ENCODE measurements at regions not wholly inside any gene's neighbourhood (a gene's known extent, or its start where the extent isn't known, plus 50 kb on each side); places are given as distances from the start of the nearest gene placed in this dataset.

DNA sequence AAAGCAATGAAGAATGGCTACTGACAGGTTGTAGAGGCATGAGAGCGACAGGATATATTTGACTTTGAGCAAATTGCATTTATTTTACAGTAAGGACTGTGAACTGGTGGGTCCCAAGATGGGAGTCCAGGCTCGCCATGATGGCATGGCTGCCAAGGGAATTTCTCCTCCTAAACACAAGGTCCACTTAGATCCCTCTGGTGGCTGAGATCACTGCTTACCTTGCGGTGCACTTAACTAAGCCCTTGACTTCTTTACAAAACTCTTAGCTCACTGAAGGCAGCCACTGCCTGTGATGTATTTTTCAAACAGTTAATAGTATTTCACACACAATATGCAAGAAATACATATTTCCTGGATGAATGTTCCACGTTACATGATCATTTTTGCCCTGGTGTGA, 50.3 kb upstream of the SORBS2 start:
- no peak for DNase-seq

GRCh38 chr4:185863946-185864345, 52.0 kb upstream of the SORBS2 start:
- no peak for DNase-seq

- DNase-seq: no peak
Observed at GRCh38 chr4:185865901-185866328, 53.9 kb upstream of the SORBS2 start.

GRCh38 chr4:185867770-185868169, 55.8 kb upstream of the SORBS2 start:
- DNase-seq: no peak

DNA sequence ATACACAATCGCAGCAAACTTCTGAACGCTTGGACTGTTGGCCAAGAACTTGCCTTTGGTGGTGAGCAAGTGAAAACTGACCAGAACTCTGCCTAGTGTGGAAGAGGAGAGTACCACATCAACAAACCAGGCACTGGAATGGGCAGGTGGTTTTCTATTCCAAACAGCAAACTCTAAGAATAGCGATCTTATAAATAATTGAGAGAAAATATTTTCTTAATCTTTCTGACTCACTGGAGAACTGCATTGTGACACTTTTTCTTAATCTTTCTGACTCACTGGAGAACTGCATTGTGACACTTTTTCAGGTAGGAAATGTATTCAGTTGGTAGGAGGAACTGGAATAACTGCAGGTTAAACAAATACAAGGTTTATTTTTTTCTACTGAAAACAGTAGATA, 57.0 kb upstream of the SORBS2 start:
- no peak for DNase-seq

DNA sequence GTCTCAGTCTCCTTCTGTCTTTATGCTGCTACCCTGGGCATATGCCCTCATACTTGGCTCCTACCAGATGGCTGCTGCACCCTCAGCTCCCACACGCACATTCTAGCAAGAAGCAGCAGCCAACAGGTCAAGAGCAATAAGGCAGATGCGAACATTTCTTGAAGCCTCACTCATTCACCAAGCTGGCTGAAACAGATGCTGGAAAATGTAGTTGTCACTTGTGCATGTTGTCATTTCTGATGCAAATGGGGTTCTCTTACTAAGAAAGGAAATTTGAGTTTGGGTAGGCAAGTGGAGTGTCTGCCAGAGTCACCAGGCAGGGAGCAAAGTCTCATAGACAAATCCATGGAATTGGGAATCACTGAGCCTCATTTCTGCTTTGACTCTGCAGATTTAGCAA, 57.4 kb upstream of the SORBS2 start:
- DNase-seq: no peak

DNA sequence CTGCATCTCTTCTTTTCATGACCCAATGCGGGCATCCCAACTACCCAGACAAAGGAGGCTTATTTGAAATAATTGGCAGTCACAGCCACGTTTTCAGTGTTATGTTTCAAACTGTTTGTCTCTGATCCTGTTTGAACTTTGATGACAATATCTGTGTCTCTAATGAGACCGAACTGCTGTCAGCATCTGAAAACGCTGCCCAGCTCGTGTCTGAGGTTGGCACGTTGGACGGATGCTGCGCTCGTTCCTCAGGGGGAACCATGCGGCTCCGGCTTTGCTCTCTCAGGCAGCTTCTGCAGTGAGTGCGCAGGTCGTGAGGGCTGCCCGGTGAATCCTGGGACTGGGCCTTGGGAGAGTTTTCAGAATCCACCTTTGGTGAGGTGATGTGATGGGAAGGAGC, 58.4 kb upstream of the SORBS2 start:
- DNase-seq: no peak

DNA sequence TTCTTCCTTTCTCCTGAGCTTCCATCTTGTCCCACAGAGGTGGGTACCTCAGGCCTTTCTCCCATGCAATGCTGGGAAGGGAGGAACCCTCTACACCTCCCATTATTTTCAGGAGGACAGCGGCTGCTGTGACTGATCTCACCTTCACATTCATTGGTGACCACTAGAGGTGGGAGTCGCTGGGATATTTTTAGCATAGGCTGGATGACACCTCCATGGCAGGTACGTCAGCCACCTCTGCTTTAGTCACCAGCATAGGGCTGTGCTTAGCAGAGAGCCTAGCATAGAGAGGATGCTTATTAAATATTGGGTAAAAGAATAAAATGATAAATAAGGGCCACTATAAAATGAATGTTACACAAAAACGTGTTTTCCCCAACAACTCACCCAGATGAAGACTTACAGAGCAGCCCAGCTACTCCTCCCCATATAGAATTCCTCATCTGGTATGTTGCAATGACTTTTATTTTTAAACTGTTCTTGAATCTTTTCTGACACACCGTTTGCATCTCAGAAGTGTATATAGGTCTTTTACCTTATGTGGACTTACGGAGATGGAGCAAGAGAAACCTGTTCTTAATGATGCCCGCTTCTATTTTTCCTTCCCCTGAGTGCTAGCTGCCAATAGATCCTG, 60.9 kb upstream of the SORBS2 start:
- no peak for DNase-seq

- DNase-seq: no peak
Observed at GRCh38 chr4:185874516-185875230, 62.7 kb upstream of the SORBS2 start.

DNA sequence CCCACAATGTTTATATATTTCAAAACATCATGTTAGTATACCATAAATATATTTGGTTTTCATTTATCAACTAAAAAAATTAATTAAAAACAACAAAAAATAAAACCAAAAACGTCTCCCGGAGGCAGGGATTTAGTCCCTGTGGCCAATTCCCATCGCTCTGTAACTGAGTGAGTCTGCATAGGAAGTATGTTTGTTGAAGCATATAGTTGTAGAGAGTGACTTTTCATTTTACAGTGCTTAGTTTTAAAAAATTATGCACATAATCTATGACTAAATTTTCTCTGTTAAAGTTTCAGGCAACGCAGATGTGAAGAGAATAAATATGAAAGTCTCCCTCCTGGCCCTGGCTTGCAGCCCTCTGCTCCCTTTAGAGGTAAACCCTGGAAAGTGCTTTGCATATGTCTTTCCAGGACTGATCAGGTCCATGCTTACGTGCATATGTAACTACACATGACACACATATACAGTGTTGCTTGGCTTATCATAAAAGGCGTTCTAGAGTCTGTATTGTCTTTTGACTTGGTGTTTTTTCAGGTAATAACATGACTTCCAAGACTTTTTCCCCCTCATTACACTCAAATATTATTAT, 63.4 kb upstream of the SORBS2 start:
- no peak for DNase-seq

- no peak for DNase-seq
Observed at GRCh38 chr4:185878633-185879032, 66.6 kb upstream of the SORBS2 start.

DNA sequence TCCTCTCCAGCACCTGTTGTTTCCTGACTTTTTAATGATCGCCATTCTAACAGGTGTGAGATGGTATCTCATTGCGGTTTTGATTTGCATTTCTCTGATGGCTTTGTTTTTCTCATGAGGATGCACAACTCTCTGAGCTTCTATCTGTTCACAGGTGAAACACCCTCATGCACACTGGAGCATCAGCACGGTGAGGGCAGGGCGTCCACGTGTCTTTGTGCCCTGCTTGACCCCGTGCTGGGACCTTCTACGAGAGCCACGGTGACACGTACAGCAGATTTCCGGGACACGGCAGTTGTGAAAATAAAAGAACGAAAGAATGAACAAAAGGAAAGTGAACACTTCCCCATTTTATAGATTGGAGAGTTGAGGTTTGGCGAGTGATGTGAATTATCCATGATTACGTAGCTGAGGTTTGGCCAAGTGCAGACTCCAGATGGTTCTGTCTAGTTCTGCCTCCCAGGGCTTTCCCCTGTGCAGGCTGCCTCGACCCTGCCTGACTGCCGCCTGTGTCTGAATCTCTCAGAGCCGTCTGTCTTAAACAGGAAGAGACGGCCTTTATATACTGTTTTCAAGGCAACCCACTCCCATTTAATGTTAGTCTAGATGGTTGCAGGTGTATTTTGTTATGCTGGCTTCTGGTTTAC, 67.8 kb upstream of the SORBS2 start:
- DNase-seq: no peak

- DNase-seq: no peak
Observed at GRCh38 chr4:185880571-185880970, 68.6 kb upstream of the SORBS2 start.

GRCh38 chr4:185881430-185881829, 69.4 kb upstream of the SORBS2 start:
- DNase-seq: no peak

GRCh38 chr4:185883591-185883990, 71.6 kb upstream of the SORBS2 start:
- no peak for DNase-seq

- DNase-seq: no peak
Observed at GRCh38 chr4:185885075-185885474, 73.1 kb upstream of the SORBS2 start.

GRCh38 chr4:185885604-185886003, 73.6 kb upstream of the SORBS2 start:
- no peak for DNase-seq

- DNase-seq: no peak
Observed at GRCh38 chr4:185886832-185887524, 75.0 kb upstream of the SORBS2 start.

DNA sequence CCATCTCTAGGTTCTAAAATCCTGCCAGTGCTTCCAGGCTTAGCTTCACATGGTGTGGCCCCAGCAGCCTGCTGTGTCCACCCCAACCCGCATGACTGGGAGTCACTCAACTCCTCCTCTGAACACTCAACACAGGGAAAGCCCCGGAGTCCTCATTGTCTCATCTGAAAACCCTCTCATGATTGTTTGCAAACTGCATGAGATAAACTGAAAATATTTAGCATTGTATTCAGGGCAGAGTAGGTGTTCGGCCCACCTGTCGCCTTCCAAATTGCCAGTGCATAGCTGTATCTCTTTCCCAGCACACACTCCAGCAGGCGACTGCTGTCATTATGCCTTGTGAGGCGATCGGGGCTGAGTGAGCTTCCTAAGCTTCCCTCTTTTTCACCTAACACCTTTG, 76.7 kb upstream of the SORBS2 start:
- DNase-seq: no peak

- no peak for DNase-seq
Observed at GRCh38 chr4:185889585-185889984, 77.6 kb upstream of the SORBS2 start.

GRCh38 chr4:185890196-185890595, 78.2 kb upstream of the SORBS2 start:
- no peak for DNase-seq

DNA sequence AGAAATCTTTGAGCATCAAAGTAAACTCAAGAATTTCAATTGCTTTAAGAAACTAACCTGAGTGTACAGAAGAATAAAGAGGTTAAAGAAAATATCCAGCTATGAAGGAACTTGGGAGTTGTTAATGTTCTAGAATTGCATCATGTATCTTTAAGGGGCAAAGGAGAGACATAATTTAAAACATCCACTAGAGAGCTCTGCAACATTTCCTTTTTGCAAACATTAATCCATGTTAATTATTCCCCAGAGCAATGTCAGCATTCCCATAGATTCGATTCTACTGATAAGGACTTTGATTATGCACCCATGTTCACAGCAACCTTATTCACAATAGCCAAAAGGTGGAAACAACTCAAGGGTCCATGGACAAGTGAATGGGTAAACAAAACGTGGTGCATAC, 80.2 kb upstream of the SORBS2 start:
- DNase-seq: no peak

DNA sequence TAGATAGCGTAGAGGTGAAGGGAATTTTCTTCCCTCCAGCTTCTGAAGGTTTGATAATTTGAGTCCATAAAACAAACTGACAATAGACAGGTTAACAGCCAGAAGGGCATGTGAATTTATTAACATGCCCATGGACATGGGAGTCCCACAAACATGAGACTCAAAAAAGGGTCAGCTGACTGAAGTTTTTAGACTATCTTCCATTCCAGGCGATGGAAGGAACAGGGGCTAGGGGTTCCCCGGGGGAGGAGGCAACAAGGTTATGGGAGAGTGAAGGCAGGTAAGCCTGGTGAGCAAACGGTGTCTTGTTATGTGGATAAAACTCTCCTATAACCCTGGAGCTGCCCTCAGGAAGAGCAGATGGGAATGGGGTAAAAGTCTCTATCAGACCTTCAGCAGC, 81.5 kb upstream of the SORBS2 start:
- no peak for DNase-seq
